Central memory CD4-positive, alpha-beta T cell (primary cell): ENCODE measurements at regions not wholly inside any gene's neighbourhood (a gene's known extent, or its start where the extent isn't known, plus 50 kb on each side); places are given as distances from the start of the nearest gene placed in this dataset.

Experiments used
- DNase-seq: peaks from one replicate; pipeline ENCODE4 v3.0.0; 2022

DNA sequence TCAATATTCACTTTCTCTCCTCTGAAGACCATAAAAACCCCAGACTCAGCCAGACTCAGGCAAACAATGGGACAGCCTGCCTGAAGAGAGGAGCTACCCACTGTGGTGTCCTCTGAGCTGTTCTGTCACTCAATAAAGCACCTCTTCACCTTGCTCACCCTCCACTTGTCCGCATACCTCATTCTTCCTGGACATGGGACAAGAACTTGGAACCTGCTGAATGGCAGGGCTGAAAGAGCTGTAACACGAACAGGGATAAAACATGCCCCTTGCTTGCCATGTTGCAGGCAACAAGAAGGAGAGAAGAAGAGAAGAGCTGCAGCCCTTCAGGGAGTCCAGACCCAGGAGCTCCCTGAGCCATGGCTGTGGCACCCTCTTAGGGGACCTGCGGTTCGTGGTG, 86.8 kb upstream of the SEMA6A start:
- DNase-seq, result no peak

DNA sequence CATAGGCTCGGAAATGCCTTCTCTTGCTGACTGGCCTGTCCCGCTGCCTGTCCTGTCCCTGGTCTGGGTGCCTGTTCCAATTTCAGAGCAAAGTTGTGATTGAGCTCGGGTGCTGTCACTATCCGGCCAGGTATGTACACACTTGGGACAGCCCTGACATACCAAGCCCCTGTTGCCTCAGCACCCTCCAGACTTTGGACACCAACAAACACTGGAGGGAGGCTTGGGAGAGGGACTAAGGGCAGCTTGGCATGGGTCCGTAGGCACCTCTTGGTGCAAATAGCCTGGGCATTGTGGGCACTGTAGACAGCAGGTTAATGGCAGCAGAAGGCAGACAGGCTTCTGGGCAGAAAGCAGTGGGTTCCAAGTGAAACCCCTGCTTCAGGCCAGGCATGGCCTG, 86.3 kb upstream of the SEMA6A start:
- DNase-seq, result no peak

DNA sequence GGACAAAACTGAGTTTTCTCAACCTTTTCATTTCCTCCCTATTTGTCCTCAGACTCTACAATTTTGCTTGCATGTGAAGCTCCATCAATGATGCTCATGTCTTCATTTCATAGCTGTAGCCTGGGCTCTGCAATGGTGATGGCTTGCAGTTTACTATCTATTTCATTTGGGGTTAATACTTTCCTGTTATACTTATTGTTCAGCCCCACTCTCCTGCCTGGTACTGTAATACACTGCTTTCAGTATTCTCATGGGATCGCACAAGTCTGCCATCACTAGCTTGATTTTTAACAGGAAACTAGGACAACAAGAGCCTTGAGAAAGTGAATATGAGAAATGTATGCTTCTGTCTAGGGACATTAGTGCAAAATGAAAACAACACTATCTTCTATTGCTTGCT, 84.2 kb upstream of the SEMA6A start:
- DNase-seq, result no peak

DNA sequence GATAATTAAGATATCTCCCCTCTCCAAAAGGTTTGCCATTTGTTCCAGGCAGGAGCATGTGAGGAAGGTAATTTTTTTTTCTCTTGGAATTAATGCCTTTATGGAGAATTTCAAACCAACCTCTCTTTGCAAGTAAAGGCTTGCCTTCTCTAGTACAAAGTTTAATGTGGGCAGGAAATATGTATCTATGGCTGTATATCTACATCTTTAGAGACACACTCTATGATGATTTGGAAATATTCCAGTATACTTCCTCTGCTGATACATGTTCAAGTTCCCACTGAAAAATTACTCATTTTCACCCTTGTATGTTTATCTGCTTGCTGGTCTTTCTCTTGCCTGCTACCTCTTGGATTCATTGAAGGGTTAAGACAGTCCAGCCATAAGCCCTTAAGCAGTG, 83.5 kb upstream of the SEMA6A start:
- DNase-seq, result no peak

DNA sequence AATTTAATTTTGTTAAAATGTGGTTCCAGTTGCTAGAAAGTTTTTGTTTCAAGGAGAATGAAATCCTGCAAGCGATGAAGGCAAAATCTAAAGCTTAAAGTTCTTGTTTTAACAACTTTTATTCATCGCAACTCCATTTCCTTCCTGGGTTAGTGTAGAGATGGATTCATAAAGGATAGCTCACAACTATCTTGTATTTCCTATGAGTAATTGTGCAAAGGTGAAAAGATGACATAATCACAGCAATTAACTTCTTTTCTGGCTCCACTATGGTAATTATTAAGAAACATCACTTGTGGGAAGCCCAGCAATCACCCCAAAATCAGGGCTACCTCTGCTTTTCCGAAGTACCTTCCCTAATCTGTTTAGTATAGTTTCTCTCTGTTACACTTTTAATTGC, 80.8 kb upstream of the SEMA6A start:
- no peak for DNase-seq

DNA sequence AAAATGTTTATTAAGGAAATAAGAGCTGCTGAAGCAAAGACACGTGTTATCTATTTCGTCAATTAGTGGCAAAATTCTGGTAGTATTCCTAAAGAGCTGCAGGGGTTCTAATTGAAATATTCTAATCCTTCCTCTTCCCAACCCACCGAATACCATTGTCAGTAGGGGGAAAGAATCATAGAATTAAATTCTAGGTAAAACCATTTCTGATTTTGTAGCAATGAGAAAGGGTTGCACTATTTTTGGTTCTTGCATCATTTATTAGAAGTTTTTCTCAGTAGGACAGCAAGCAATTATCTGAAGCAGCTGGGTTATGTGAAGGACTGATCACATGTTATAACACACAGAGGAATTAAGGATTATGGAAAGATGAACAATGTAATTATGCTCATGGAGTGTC, 80.3 kb upstream of the SEMA6A start:
- DNase-seq, result no peak

DNA sequence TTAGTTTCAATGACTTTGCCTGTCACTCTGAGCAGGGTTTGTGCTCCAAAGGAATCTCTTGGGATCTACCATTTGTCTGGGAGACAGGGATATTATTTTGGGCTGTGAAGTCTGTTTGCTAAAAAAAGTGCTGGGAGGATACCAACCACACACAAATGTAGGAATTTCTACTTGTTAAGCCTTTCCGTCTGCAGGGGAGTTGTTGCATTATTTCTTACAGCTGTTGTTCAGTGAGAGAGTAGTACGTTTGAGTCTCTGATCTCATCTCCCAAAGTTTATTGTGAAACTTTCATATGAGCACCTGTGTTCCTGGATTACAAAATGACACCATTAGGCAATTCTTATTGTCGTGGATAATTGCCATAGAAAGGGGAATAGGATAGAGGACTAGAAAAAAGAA, 78.3 kb upstream of the SEMA6A start:
- no peak for DNase-seq

DNA sequence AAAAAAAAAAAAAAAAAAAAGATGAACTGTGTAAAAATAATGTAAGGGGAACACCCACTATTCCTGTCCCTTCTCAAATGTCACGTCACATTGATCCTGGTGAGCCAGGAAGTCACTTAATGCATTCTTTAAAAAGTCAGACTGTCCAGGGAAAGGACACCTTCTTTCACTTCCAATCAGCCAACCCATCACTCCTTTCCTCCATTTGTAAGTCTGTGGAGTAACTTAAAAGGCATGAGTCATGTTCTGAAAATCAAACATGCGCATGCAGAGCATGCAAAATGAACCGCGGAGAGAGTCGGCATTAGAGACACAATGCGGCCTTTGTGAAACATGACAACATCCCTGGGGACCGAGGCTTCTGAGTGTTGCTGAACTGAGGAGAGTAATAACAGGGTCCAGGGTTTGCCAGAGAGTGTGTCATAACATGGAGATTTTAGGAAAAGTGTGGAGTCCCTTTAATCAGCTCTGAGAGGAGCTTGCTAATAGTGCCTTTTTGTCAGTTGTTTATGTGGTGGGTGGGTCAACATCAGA, 77.6 kb upstream of the SEMA6A start:
- no peak for DNase-seq

DNA sequence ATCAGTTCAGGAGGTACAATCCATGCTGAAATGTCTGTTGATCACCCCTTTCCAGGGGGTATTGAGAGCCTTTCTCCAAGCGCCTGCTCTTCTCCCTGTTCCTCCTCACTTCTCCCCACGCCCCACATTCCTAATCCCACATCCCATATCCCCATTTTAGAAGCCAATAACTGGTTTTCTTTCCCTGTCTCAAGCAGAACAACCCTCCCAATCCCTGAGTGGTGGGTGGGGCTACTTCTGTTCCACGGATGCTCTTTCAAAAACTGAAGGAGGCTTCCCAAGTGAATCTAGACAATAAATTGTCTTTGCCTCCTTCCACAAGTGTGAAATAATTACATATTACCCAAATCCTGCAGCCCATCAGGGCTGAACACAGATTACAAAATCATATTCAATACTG, 77.0 kb upstream of the SEMA6A start:
- no peak for DNase-seq

DNA sequence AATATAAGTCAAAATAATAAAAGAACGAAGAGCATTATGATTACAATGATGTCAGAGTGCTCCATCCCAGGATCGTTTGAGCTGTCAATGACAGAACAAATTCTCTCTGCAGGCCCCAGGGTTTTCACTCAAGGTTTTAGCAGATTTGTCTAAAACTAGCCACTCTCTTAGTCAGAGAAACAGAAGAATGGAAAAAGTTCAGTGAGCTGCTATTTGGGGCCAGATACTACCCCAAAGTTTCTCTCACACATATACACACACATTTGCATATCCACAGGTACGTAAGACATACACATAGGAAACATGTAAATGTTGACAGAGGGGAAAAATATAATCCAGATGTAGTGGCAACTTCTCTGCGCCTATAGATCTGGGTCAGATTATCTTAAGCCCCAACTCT, 76.3 kb upstream of the SEMA6A start:
- DNase-seq, result no peak

DNA sequence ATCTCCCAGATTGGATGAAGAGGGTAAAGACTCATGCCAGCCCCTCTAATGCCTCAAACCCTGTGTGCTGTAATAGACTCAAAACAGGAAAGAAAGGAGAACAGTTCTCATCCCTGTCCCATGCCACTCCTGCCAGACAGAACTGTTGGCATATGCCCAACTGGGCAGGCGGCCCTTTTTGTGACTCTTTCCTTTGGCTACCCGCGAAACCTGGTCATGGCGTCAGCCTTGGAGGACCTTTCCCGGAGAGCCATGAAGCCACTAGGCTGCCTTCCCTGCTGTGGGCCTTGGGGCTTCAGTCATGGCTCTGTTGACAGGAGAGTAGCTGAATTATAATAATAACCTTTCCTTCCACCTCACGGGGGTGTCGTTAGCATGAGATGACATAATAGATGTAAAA, 75.9 kb upstream of the SEMA6A start:
- DNase-seq, result no peak

DNA sequence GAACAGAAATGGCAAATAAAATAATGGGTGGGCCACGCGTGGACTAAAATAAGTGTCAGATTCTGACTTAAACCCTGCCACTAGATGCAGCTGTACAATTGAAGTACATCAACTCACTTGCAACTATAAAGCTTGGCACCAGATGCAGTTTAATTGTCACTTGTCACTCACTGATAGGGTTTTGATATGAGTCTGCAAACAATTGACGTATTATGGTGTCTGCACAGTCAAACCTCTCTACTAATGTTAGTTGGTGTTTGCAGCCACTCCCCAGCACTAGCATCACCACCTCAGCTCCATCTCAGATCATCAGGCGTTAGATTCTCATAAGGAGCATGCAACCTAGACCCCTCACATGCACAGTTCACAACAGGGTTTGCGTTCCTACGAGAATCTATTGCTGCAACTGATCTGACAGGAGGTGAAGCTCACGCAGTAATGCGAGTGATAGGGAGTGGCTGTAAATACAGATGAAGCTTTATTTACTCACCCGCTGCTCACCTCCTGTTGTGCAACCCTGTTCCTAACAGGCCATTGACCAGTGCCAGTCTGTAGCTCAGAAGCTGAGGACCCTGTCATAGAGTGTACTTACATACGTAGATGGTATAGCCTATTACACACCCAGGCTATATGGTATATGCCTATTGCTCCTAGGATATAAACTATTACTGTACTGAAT, 72.1 kb upstream of the SEMA6A start:
- no peak for DNase-seq

DNA sequence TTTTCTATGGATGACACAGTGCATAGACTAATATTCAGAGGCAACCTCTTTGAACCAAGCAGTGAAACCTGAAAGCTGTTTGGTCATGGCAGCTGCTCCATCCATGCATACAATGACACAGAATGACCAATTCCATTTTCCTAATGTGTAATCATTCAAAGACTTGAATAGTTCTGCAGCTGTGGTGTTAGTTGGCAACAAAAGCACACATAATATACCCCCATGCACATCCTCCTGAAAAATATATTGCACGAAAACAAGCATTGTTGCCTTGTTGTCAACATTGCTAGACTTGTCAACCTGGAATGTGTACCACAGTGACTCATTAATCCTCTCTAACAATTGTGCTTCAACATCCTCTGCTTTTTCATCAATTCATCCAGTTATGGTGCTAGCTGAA, 71.0 kb upstream of the SEMA6A start:
- DNase-seq, result no peak

DNA sequence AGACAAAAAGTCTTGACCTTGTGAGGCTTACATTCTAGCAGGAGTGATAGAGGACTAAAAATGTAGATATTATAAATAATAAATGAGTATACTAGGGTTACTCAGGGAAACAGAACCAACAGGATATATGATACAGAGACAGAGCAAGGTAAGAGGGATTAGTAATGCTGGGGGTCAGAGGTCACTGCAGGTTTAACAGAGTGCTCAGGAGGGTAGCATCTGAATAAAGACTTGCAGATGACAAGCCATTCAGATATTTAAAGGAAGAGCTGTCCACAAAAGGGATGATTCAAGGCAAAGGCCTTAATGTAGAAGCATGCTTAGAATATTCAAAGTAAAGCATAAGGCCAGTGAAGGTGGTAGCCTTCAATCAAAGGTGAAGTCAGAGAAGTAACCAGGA, 65.6 kb upstream of the SEMA6A start:
- no peak for DNase-seq

DNA sequence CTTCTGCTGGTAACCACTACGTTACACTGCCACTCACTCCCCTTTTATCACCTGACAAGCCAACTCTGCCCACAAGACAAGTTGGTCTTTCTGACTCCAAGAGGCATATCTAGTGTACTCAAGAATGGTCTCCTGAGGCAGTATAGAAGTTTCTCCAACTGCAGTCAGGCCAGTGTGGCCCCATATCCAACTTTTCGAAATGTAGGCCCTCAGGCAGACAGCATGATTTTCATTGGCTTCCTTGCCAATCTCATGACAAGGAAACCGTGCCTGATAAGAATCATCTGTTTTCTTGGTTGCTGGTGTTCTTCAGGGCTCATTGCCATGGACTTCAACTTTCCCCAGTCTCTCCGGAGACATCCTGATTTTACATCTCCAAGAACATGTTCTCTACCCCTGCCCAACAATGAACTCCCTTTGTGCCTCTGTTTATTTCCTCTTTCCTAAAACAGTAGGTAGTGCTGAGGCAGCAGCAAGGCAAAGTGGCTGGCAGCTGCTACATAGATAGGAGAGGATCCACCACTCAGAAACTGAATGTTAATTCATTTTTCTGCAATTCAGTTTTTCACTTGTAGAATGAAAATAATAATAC, 62.6 kb upstream of the SEMA6A start:
- no peak for DNase-seq

DNA sequence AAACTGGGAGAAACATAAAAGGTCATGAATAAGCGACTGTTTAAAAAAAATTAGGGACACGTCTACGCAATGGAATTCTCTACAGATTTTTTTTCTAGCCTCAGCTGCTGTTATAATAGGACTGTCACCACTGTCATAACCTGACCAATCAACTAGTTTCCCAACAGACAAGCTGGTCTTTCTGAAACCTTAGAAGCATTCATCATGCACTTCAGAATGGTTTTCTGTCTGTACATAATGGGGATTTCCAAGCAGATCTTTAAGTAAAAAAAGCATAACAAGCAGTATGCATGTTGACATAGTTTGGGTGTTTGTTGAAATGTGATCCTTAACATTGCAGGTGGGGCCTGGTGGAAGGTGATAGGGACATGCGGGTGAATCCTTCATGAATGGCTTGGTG, 58.3 kb upstream of the SEMA6A start:
- DNase-seq, result no peak

DNA sequence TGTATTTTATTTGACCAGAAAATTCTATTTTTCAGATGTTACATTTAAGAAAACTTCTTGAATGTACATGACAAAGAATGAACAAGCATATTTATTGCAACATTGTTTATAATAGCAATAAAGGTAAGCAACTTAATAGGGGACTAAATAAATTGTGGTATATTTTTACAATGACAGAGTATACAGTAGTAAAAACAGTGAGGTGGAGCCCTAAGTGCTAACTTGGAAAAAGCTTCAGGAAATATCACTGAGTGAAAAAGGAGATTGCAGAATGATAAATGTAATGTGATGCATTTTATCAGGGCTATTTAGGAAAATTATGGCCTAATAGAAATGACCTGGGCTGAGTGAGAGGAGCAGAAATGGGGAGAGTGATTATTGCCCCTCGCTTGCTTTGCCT, 56.5 kb upstream of the SEMA6A start:
- no peak for DNase-seq

DNA sequence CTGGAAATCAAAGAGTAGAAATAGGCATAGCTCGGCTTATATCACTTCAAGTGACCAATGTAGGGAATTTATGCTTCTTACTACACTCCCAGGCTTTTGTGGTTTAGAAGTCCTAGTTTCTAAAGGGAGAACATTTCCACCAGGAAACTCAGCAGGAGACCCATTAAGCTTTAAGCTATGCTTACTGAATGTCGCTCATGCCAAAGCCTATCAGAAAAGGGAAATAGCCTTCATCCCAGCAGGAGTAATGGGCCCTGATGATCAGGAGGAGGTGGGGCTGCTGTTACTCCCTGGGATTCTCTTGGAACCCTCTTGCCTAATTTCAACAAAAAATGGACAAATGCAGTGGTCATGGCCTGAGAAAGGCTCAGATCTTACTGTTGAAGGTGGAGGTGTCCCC, 54.5 kb upstream of the SEMA6A start:
- DNase-seq, result no peak

DNA sequence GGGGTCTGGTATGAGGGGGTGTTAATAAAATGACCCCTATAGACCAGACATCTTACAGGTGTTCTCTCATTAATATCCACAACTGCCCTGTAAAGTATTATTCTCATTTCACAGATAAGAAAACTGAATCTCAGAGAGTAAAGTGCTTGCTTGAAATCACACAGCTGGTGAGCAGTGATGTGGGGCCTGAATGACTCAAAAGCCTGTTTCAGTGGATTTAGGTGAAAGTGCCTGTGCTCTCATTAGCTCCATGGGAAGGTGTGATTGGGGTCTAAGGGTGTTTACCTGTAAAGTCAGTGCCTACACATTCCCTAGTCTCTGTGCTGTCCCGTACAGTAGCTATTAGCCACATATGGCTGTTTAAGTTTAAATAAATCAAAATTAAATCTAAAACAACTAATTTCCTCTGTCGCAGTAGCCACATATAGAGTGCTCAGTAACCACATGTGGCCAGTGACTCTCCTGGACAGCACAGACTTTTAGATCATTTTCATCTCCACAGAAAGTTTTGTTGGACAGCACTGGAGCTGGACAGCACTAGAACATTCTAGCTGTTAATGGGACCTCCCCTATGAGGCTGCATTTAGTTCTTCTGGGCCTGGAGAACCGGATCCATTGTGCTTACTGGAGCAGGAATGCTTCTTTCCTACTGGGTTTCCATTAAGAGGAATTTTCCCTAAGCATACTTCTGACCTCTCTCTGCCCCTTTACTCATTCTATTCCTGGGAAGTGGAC, 52.5 kb upstream of the SEMA6A start:
- DNase-seq, result no peak

DNA sequence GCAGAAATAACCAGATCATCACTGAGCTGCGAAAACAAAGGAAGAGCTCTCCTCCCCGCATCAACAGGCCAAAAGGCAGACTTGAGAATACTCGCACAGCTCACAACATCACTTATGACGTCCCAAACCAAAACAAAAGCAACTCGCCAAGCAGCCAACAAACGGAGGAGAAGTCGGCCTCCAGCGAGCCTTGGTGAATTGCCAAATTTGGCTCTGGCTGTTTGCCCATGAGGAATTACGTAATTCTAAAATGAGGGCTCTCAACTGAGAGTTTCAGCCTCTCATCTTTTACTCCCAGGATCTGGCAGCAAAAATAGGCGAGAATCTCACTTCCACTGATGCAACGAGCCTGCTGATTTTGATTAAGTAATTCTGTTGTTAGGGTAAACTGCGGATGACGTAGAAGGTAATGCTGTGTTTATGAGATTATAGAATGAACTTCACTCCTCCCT, 51.7 kb upstream of the SEMA6A start:
- no peak for DNase-seq
